ENCODE measurements at regions not wholly inside any gene's neighbourhood (a gene's known extent, or its start where the extent isn't known, plus 50 kb on each side); places are given as distances from the start of the nearest gene placed in this dataset.

DNA sequence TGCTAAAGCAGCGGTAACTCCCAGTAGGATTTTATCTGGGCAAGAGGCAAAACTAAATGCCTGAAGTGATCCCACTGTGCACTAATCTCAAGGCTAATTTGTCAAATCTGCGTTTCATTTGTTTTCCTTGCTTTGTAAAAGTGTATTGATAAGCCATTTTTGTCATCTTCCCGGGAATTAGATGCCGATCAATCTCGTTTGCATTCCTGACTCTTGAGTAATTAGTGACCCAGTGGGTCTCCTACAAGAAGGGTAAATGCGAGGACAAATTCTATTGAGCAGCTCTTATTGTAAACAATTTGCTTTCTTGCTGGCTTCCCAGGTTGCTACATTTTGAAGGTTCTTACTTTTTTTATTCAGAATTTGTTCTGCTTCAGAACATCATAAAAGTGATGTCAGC is 129.7 kb downstream of the EFNB2 start:
- Histone ChIP-seq H3K4me1 (ENCODE audit: control insufficient read depth, low read depth, low read length) (peaks cover 8% of the 10 kb centered on the region), H3K4me3 (ENCODE audit: low read length) (no peak overlapping the region), H3K9me3 (ENCODE audit: control insufficient read depth, low read depth, low read length) (no peaks in the 10 kb centered on the region), H3K9ac (ENCODE audit: low read length) (no peak overlapping the region), H3K36me3 (ENCODE audit: control insufficient read depth, low read depth, low read length) (no peaks in the 10 kb centered on the region), H3K27me3 (ENCODE audit: control insufficient read depth, insufficient read depth, low read length) (no peaks in the 10 kb centered on the region), H3K27ac (ENCODE audit: low read length) (no peak overlapping the region)

DNA sequence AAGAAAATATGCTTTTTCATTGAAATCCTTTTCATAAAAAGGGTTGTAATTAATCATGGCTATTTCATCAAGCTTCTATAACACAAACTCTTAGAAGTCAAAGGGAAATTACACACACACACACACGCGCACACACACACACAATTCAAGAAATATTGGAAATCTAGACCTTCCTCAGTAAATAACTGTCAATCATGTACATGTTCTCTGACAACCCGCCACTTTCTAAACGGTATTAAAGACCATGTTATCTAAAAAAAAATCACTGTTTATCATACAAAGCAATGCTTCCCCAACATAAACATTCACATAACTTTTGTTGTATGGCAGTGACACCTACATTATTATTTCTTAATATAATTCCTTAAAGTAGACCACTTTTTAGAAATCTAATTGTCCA is 132.2 kb downstream of the EFNB2 start:
- Histone ChIP-seq H3K9ac (ENCODE audit: low read length) (no peak overlapping the region), H3K4me1 (ENCODE audit: control insufficient read depth, low read depth, low read length) (peaks cover 25% of the 10 kb centered on the region), H3K9me3 (ENCODE audit: control insufficient read depth, low read depth, low read length) (no peaks in the 10 kb centered on the region), H3K36me3 (ENCODE audit: control insufficient read depth, low read depth, low read length) (no peaks in the 10 kb centered on the region), H3K27ac (ENCODE audit: low read length) (no peak overlapping the region), H3K27me3 (ENCODE audit: control insufficient read depth, insufficient read depth, low read length) (no peaks in the 10 kb centered on the region), H3K4me3 (ENCODE audit: low read length) (no peak overlapping the region)

DNA sequence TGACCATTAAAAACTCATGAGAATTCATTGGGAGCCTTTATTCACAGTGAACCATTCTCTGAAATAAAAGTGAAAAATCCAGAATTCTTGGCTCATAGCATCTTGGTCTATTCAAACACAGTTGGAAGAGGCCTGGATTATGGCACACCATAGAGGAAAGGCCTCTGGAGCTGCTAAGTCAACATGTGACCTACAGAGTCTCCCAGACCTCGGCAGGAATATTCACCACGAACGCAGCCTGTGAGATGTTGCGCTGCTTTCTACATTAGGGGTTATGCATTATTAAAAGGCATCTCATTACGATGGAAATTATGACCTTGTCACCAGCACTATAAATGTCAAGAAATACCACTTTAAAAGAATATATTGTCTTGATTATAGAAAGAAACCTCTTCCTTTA is 132.6 kb downstream of the EFNB2 start:
- Histone ChIP-seq H3K27me3 (ENCODE audit: control insufficient read depth, insufficient read depth, low read length) (no peaks in the 10 kb centered on the region), H3K27ac (ENCODE audit: low read length) (no peak overlapping the region), H3K9me3 (ENCODE audit: control insufficient read depth, low read depth, low read length) (no peaks in the 10 kb centered on the region), H3K4me1 (ENCODE audit: control insufficient read depth, low read depth, low read length) (peaks cover 25% of the 10 kb centered on the region), H3K9ac (ENCODE audit: low read length) (no peak overlapping the region), H3K36me3 (ENCODE audit: control insufficient read depth, low read depth, low read length) (no peaks in the 10 kb centered on the region), H3K4me3 (ENCODE audit: low read length) (no peak overlapping the region)

DNA sequence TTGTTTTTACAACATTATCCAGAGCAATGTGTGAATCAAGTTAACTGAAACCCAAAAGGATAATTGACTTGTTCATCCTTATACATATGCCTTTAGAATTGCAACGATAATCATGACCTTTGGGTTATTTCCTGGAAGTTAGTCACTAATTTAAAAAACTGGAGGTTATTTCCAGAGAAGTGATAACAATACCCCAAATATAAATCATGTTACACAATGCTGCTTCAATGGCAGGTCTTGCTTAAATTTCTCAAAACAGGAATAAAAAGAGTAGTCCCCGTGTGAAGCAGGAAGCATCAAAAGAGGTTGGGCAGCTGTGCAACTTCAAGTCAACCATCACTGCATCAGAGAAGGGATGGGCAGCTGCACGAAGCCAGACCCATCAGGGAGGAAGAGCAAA is 134.4 kb downstream of the EFNB2 start:
- Histone ChIP-seq H3K36me3 (ENCODE audit: control insufficient read depth, low read depth, low read length) (no peaks in the 10 kb centered on the region), H3K4me3 (ENCODE audit: low read length) (no peak overlapping the region), H3K9me3 (ENCODE audit: control insufficient read depth, low read depth, low read length) (no peaks in the 10 kb centered on the region), H3K4me1 (ENCODE audit: control insufficient read depth, low read depth, low read length) (peaks cover 25% of the 10 kb centered on the region), H3K9ac (ENCODE audit: low read length) (no peak overlapping the region), H3K27ac (ENCODE audit: low read length) (no peak overlapping the region), H3K27me3 (ENCODE audit: control insufficient read depth, insufficient read depth, low read length) (no peaks in the 10 kb centered on the region)

DNA sequence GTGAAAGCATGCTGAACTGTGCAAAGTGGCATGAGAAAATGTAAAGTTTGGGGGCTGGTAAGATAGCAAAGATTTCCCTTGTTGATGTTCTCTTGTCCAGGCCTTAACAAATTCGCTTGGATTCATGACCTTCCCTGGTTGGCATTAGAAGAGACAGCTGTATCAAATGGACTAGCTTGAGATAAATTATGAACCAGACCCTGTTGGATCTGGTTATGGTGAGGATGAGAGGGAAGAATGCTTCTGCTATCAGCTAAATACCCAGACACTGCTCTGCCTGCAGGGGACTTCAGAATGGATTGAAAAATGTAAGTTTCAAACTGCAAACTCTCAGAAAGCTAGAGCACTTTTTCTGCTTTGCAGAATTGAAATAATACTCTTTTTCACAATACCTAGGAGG is 135.2 kb downstream of the EFNB2 start:
- no peak overlapping the region for H3K27ac ChIP-seq (ENCODE audit: low read length)
- H3K9me3 ChIP-seq (ENCODE audit: control insufficient read depth, low read depth, low read length): no peaks in the 10 kb centered on the region
- no peak overlapping the region for H3K4me3 ChIP-seq (ENCODE audit: low read length)
- H3K9ac ChIP-seq (ENCODE audit: low read length): no peak overlapping the region
- no peaks in the 10 kb centered on the region for H3K27me3 ChIP-seq (ENCODE audit: control insufficient read depth, insufficient read depth, low read length)
- H3K4me1 ChIP-seq (ENCODE audit: control insufficient read depth, low read depth, low read length): peaks cover 18% of the 10 kb centered on the region
- no peaks in the 10 kb centered on the region for H3K36me3 ChIP-seq (ENCODE audit: control insufficient read depth, low read depth, low read length)

DNA sequence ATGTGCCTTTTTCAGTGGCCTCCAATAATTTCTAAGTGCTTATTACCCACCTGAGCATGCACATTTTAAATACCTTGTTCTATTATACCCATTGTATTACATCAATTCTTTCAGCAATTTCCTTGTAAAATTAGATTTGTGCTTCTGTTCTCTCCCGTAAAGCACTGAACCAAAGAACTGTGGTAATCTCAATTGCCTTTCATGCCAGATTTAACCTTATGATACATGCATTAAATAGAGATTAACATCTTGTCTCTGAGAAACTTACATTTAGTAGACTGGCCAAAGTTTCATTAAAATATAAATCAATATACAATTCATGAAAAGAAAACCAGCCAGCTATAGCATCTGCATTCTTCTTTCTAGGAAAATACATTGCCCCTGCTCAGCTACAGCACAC is 137.2 kb downstream of the EFNB2 start:
- Histone ChIP-seq H3K27ac (ENCODE audit: low read length) (no peak overlapping the region), H3K36me3 (ENCODE audit: control insufficient read depth, low read depth, low read length) (no peaks in the 10 kb centered on the region), H3K27me3 (ENCODE audit: control insufficient read depth, insufficient read depth, low read length) (no peaks in the 10 kb centered on the region), H3K4me3 (ENCODE audit: low read length) (no peak overlapping the region), H3K9ac (ENCODE audit: low read length) (no peak overlapping the region), H3K9me3 (ENCODE audit: control insufficient read depth, low read depth, low read length) (no peaks in the 10 kb centered on the region), H3K4me1 (ENCODE audit: control insufficient read depth, low read depth, low read length) (peaks cover 17% of the 10 kb centered on the region)

DNA sequence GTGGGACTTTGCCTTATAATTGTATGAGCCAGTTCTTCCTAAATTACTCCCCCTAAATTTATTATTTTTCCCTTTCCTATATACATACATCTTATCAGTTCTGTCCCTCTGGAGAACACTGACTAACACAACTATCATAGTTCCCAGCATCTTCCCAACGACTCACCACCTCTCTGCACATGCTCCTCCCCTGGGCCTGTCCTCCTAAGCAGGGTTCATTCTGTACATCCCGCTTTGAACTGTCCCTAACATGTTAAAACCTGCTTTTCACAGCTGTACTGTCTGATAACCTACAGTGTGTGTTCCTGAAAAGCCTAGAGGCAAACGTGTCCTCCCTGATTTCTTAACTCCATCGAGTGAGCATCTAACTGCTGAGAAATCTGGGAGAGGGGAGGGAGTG is 141.7 kb downstream of the EFNB2 start:
- H3K27me3 ChIP-seq (ENCODE audit: control insufficient read depth, insufficient read depth, low read length): no peaks in the 10 kb centered on the region
- no peaks in the 10 kb centered on the region for H3K9me3 ChIP-seq (ENCODE audit: control insufficient read depth, low read depth, low read length)
- no peak overlapping the region for H3K27ac ChIP-seq (ENCODE audit: low read length)
- peaks cover 3% of the 10 kb centered on the region for H3K4me1 ChIP-seq (ENCODE audit: control insufficient read depth, low read depth, low read length)
- H3K36me3 ChIP-seq (ENCODE audit: control insufficient read depth, low read depth, low read length): no peaks in the 10 kb centered on the region
- no peak overlapping the region for H3K9ac ChIP-seq (ENCODE audit: low read length)
- no peak overlapping the region for H3K4me3 ChIP-seq (ENCODE audit: low read length)

DNA sequence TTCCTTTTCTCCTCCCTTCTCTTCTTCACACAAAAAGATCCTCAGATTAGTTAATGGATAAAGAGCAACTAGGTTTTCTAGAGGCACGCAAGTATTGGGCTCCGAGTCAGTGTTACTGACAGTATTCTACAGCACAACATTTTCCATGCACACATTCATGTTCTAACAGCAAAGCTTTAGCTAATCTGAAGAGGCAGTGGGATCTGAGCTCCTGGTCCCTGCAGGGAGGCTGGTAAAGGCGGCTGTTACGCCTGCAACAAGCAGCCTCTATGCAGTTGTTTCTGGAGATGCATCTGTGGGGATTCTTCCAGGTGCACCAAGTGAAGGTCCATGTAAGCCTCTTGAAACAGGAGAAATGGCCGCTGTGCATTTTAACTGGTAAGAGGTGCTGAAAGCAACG is 143.8 kb downstream of the EFNB2 start:
- no peak overlapping the region for H3K9ac ChIP-seq (ENCODE audit: low read length)
- no peak overlapping the region for H3K27ac ChIP-seq (ENCODE audit: low read length)
- no peaks in the 10 kb centered on the region for H3K9me3 ChIP-seq (ENCODE audit: control insufficient read depth, low read depth, low read length)
- no peaks in the 10 kb centered on the region for H3K27me3 ChIP-seq (ENCODE audit: control insufficient read depth, insufficient read depth, low read length)
- H3K4me3 ChIP-seq (ENCODE audit: low read length): no peak overlapping the region
- H3K4me1 ChIP-seq (ENCODE audit: control insufficient read depth, low read depth, low read length): no peaks in the 10 kb centered on the region
- no peaks in the 10 kb centered on the region for H3K36me3 ChIP-seq (ENCODE audit: control insufficient read depth, low read depth, low read length)

DNA sequence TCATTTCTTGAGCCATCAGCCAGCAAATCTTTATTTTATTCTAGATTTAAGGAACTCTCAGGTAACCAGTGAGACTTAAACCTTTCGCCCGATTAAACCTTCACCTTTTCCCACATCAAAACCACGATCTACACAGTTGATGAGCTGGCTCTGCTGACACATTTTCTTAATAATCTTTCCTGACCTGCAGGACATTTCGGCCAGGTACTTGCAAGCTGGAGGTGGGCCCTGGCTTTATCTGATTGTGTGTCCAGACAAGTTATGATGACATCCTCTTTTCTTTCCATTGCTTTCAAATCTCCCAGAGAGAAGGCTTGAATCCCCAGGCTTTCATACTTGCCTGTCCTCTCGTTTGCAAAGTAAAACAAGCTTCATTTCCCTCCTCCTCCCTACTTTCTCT is 144.2 kb downstream of the EFNB2 start:
- no peaks in the 10 kb centered on the region for H3K4me1 ChIP-seq (ENCODE audit: control insufficient read depth, low read depth, low read length)
- no peak overlapping the region for H3K9ac ChIP-seq (ENCODE audit: low read length)
- H3K27me3 ChIP-seq (ENCODE audit: control insufficient read depth, insufficient read depth, low read length): no peaks in the 10 kb centered on the region
- H3K4me3 ChIP-seq (ENCODE audit: low read length): no peak overlapping the region
- no peak overlapping the region for H3K27ac ChIP-seq (ENCODE audit: low read length)
- no peaks in the 10 kb centered on the region for H3K36me3 ChIP-seq (ENCODE audit: control insufficient read depth, low read depth, low read length)
- H3K9me3 ChIP-seq (ENCODE audit: control insufficient read depth, low read depth, low read length): no peaks in the 10 kb centered on the region

DNA sequence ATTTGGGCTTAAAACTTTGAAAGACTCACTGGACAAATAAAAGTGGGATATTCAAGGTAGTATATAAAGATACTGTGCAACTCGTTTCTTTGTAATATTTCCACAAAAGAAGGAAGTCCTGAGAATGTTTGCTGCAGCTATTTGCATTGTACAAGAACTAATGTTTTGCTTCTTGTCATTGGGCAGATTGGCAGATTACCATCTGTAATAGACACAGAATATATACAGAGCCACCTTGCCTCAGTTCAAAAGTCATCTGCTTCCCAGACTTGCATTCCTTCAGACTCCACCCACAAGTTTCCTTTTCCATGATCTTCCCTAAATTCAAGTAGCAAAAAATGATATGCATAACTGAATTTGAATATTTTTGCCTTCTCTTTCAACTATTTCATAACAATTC is 145.1 kb downstream of the EFNB2 start:
- Histone ChIP-seq H3K9ac (ENCODE audit: low read length) (no peak overlapping the region), H3K36me3 (ENCODE audit: control insufficient read depth, low read depth, low read length) (no peaks in the 10 kb centered on the region), H3K27ac (ENCODE audit: low read length) (no peak overlapping the region), H3K27me3 (ENCODE audit: control insufficient read depth, insufficient read depth, low read length) (no peaks in the 10 kb centered on the region), H3K9me3 (ENCODE audit: control insufficient read depth, low read depth, low read length) (no peaks in the 10 kb centered on the region), H3K4me1 (ENCODE audit: control insufficient read depth, low read depth, low read length) (no peaks in the 10 kb centered on the region), H3K4me3 (ENCODE audit: low read length) (no peak overlapping the region)

DNA sequence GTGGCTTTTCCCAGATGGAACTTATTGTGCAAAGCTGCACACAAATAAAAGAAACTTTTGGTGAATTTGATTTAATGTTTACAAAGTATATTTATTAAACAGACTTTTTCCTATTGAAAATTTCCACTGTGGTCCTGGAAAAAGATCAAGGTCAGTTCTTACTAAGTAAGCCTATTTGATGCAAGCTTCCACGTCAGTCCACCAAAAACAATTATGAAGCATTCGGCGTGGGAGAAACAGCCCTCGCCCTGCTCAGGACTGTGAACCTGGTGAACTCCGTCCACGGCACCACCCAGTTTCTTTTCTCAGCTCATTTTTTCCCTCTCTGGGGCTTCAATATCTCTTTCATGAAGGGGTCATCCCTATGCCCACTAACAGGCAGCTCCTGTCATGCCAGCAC is 149.8 kb downstream of the EFNB2 start:
- Histone ChIP-seq H3K9me3 (ENCODE audit: control insufficient read depth, low read depth, low read length) (no peaks in the 10 kb centered on the region), H3K4me3 (ENCODE audit: low read length) (no peak overlapping the region), H3K4me1 (ENCODE audit: control insufficient read depth, low read depth, low read length) (peaks cover 10% of the 10 kb centered on the region), H3K27ac (ENCODE audit: low read length) (no peak overlapping the region), H3K27me3 (ENCODE audit: control insufficient read depth, insufficient read depth, low read length) (no peaks in the 10 kb centered on the region), H3K9ac (ENCODE audit: low read length) (no peak overlapping the region), H3K36me3 (ENCODE audit: control insufficient read depth, low read depth, low read length) (no peaks in the 10 kb centered on the region)

DNA sequence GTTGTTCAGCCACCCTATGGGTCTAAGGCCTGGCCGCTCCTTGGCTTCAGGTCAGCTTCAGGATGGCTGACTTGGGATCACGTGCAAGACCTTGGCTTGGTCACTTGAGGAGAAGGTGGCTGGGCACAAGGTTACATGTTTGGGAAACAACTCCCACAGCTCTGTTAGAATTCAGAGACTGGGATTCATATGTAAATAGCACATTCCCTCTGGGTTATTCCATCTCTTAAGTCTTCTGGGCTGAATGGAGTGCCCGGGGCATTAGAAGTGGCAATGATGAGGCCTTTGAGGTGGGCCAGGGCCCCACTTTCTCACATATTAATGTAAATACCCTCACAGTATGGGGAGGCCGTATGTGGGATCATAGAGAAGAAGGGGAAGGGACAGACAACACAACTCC is 150.9 kb downstream of the EFNB2 start:
- H3K27me3 ChIP-seq (ENCODE audit: control insufficient read depth, insufficient read depth, low read length): no peaks in the 10 kb centered on the region
- H3K9me3 ChIP-seq (ENCODE audit: control insufficient read depth, low read depth, low read length): no peaks in the 10 kb centered on the region
- H3K27ac ChIP-seq (ENCODE audit: low read length): no peak overlapping the region
- H3K4me3 ChIP-seq (ENCODE audit: low read length): no peak overlapping the region
- no peak overlapping the region for H3K9ac ChIP-seq (ENCODE audit: low read length)
- peaks cover 10% of the 10 kb centered on the region for H3K4me1 ChIP-seq (ENCODE audit: control insufficient read depth, low read depth, low read length)
- H3K36me3 ChIP-seq (ENCODE audit: control insufficient read depth, low read depth, low read length): no peaks in the 10 kb centered on the region

DNA sequence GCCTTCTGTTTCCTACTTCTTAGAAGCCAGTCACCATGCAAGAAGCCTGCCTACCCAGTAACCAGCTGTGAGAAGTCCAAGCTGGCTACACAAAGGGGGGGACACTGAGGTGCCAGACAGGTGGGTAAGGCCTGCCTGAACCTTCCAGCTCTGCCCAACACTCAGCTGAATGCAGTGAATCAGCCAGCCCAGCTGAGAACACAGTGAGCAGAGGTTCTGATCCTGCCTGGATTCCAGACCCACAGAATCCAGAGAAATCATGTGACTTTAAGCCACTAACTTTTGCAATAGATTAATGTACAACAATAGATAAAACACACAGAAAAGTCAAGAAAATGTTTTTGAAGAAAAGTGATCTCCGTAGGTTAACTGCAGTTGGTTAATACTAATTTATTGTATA is 151.7 kb downstream of the EFNB2 start:
- no peak overlapping the region for H3K27ac ChIP-seq (ENCODE audit: low read length)
- H3K4me1 ChIP-seq (ENCODE audit: control insufficient read depth, low read depth, low read length): peaks cover 10% of the 10 kb centered on the region
- no peaks in the 10 kb centered on the region for H3K27me3 ChIP-seq (ENCODE audit: control insufficient read depth, insufficient read depth, low read length)
- no peak overlapping the region for H3K4me3 ChIP-seq (ENCODE audit: low read length)
- no peaks in the 10 kb centered on the region for H3K9me3 ChIP-seq (ENCODE audit: control insufficient read depth, low read depth, low read length)
- no peak overlapping the region for H3K9ac ChIP-seq (ENCODE audit: low read length)
- no peaks in the 10 kb centered on the region for H3K36me3 ChIP-seq (ENCODE audit: control insufficient read depth, low read depth, low read length)
